Loucy (cell line): ENCODE measurements at regions not wholly inside any gene's neighbourhood (a gene's known extent, or its start where the extent isn't known, plus 50 kb on each side); places are given as distances from the start of the nearest gene placed in this dataset.

Source experiments
- H2AFZ ChIP-seq: fragments of 200-600 bp; sonication (generic); 2 replicates; pipeline ENCODE4 v1.6.0; 2016; ENCODE audit warnings: antibody characterized with exemption, mild to moderate bottlenecking, low read length, moderate library complexity
- H3F3A ChIP-seq: fragments of 200-600 bp; 2 replicates; pipeline ENCODE4 v1.6.0; 2016; ENCODE audit warnings: antibody characterized with exemption, low read depth, mild to moderate bottlenecking
- H3K27me3 ChIP-seq: fragments of 200-600 bp; sonication (generic); 2 replicates; pipeline ENCODE4 v1.6.1; 2014; ENCODE audit warnings: low read length, mild to moderate bottlenecking; ENCODE audit not compliant: insufficient read depth, poor library complexity, severe bottlenecking
- H3K36me3 ChIP-seq: fragments of 200-600 bp; sonication (generic); 2 replicates; pipeline ENCODE4 v1.6.1; 2016; ENCODE audit warnings: low read length; ENCODE audit not compliant: insufficient read depth
- H3K4me1 ChIP-seq: fragments of 200-600 bp; sonication (generic); 2 replicates; pipeline ENCODE4 v1.5.1; 2014; ENCODE audit warnings: low read length, mild to moderate bottlenecking; ENCODE audit not compliant: insufficient read depth, poor library complexity, severe bottlenecking
- H3K4me2 ChIP-seq: fragments of 200-600 bp; sonication (generic); 2 replicates; pipeline ENCODE4 v1.6.0; 2014; ENCODE audit warnings: antibody characterized with exemption, low read length, low read depth, mild to moderate bottlenecking; ENCODE audit not compliant: poor library complexity, severe bottlenecking
- H3K4me3 ChIP-seq: fragments of 200-600 bp; sonication (generic); 2 replicates; pipeline ENCODE4 v1.5.1; 2014; ENCODE audit warnings: low read length, mild to moderate bottlenecking, mixed read lengths; ENCODE audit not compliant: poor library complexity, severe bottlenecking
- H3K79me2 ChIP-seq: fragments of 200-600 bp; sonication (generic); 2 replicates; pipeline ENCODE4 v1.6.1; 2014; ENCODE audit warnings: low read length; ENCODE audit not compliant: insufficient read depth
- H3K9ac ChIP-seq: fragments of 200-600 bp; sonication (generic); 2 replicates; pipeline ENCODE4 v1.6.0; 2014; ENCODE audit warnings: mild to moderate bottlenecking, low read depth, low read length, moderate library complexity; ENCODE audit not compliant: poor library complexity, severe bottlenecking
- H3K9me2 ChIP-seq: fragments of 200-600 bp; sonication (generic); replicated peaks from 2 replicates; pipeline ENCODE4 v1.6.1; 2016; ENCODE audit warnings: low read depth, low read length, mixed read lengths
- H3K9me3 ChIP-seq: fragments of 200-600 bp; sonication (generic); 2 replicates; pipeline ENCODE4 v1.6.1; 2014; ENCODE audit warnings: mild to moderate bottlenecking, antibody characterized with exemption, low read length, low read depth; ENCODE audit not compliant: insufficient read depth
- H4K20me1 ChIP-seq: fragments of 200-600 bp; sonication (generic); 2 replicates; pipeline ENCODE4 v1.6.0; 2014; ENCODE audit warnings: antibody characterized with exemption, low read length, mild to moderate bottlenecking; ENCODE audit not compliant: insufficient read depth, poor library complexity, severe bottlenecking
- EZH2phosphoT487 ChIP-seq: fragments of 200-600 bp; IDR thresholded peaks from 2 replicates; pipeline ENCODE4 v1.6.1; 2018; ENCODE audit warnings: antibody characterized with exemption, mild to moderate bottlenecking, moderate library complexity, borderline replicate concordance
- TF ChIP-seq, protein P1 (sequence below): fragments of 200-600 bp; sonication (generic); conservative IDR thresholded peaks from 2 replicates; pipeline ENCODE4 v1.5.1; 2014; ENCODE audit warnings: mild to moderate bottlenecking, antibody characterized with exemption, low read length

DNA sequence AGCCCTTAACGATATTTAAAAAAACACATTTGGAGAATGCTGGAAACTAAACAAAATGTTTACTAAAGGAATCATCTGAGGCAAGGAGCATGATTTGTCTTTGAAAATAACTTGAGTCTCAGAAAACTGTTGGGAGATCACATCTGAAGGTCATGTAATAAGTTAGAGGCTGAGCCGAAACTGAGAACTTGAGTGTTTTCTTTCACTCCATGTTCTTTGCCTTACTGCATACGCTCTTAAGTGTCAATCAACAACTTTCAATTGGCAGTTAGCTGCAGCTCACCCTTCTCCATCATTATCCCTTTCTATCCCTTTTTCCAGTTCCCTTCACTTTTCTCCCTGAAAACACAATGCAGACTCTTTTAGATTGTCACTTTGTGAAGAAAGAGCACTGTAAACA, 216.2 kb downstream of the ADGRA3 start:
- H2AFZ ChIP-seq = no peak overlapping the region
- H3K9me2 ChIP-seq = no peaks in the 10 kb centered on the region
- H3K4me1 ChIP-seq = no peaks in the 10 kb centered on the region
- H3K36me3 ChIP-seq = no peaks in the 10 kb centered on the region
- H3K4me3 ChIP-seq = no peak overlapping the region
- no peak overlapping the region for H3K9ac ChIP-seq
- H3K9me3 ChIP-seq = no peaks in the 10 kb centered on the region
- H3F3A ChIP-seq = no peaks in the 10 kb centered on the region
- no peaks in the 10 kb centered on the region for H4K20me1 ChIP-seq
- no peak overlapping the region for H3K4me2 ChIP-seq
- H3K79me2 ChIP-seq = no peaks in the 10 kb centered on the region
- H3K27me3 ChIP-seq = no peaks in the 10 kb centered on the region
- TF ChIP-seq EZH2phosphoT487 = no peak

DNA sequence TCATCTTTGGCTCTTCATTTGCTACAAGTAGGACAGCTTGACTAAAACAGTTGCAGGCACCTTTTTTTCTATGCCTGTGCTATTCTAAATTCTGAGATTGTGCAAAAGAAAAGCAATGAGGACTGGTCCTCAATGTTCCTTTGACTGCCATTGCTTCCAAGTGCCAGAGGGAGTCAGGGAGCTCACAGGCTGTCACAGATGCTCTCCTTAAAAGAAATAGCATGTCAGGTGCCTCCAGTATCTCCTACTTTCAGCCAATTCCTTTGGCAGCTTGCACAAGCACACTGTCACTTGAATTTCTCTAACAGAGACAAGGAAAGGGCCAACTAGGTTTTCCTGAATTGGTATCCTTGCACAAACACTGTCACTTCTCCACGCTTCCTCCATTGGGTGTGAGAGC, 228.2 kb downstream of the ADGRA3 start:
- Histone ChIP-seq H3K4me2 (no peak overlapping the region), H3K9me2 (no peaks in the 10 kb centered on the region), H3K9me3 (no peaks in the 10 kb centered on the region), H3F3A (no peaks in the 10 kb centered on the region), H3K79me2 (no peaks in the 10 kb centered on the region), H3K36me3 (no peaks in the 10 kb centered on the region), H3K4me3 (no peak overlapping the region), H3K4me1 (no peaks in the 10 kb centered on the region), H2AFZ (no peak overlapping the region), H3K27me3 (no peaks in the 10 kb centered on the region), H4K20me1 (no peaks in the 10 kb centered on the region), H3K9ac (no peak overlapping the region)
- TF ChIP-seq, protein P1, sequence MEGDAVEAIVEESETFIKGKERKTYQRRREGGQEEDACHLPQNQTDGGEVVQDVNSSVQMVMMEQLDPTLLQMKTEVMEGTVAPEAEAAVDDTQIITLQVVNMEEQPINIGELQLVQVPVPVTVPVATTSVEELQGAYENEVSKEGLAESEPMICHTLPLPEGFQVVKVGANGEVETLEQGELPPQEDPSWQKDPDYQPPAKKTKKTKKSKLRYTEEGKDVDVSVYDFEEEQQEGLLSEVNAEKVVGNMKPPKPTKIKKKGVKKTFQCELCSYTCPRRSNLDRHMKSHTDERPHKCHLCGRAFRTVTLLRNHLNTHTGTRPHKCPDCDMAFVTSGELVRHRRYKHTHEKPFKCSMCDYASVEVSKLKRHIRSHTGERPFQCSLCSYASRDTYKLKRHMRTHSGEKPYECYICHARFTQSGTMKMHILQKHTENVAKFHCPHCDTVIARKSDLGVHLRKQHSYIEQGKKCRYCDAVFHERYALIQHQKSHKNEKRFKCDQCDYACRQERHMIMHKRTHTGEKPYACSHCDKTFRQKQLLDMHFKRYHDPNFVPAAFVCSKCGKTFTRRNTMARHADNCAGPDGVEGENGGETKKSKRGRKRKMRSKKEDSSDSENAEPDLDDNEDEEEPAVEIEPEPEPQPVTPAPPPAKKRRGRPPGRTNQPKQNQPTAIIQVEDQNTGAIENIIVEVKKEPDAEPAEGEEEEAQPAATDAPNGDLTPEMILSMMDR = no peak
- TF ChIP-seq EZH2phosphoT487 = no peak

DNA sequence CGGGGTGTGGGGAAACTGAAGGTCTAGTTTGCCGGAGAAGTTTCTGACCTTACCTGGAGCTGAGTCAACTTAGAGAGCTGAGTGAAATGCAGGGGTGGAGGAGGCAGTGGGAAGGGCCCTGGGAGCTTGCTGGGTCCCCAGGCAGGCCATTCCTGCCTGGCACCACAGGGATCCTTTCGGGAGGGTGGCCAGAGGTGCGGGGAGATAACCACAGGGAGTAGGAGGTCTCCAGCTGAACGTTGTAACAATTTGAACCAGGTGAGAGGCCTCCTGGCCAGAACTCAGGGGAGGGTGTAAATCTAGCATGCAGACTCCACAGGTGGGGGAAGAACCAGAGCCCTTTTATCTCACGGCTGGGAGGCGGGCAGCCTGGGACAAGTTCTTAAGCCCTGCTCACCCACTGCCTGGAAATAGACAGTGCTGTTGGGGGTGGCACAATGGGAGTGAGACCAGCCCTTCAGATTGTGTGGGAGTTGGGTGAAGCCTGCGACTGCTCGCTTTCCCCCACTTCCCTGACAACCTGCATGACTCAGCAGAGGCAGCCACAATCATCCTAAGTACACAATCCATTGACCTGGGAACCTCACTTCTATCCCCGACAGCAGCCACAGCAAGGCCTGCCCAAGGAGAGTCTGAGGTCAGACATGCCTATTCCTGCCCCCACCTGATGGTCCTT, 247.4 kb downstream of the ADGRA3 start:
- Histone ChIP-seq H2AFZ (no peak overlapping the region), H3K9me3 (no peaks in the 10 kb centered on the region), H3K36me3 (no peaks in the 10 kb centered on the region), H3K4me3 (no peak overlapping the region), H3F3A (no peaks in the 10 kb centered on the region), H4K20me1 (no peaks in the 10 kb centered on the region), H3K4me2 (no peak overlapping the region), H3K4me1 (no peaks in the 10 kb centered on the region), H3K9ac (no peak overlapping the region), H3K79me2 (no peaks in the 10 kb centered on the region), H3K9me2 (no peaks in the 10 kb centered on the region), H3K27me3 (no peaks in the 10 kb centered on the region)
- TF ChIP-seq, protein P1 = no peak
- TF ChIP-seq EZH2phosphoT487 = no peak

DNA sequence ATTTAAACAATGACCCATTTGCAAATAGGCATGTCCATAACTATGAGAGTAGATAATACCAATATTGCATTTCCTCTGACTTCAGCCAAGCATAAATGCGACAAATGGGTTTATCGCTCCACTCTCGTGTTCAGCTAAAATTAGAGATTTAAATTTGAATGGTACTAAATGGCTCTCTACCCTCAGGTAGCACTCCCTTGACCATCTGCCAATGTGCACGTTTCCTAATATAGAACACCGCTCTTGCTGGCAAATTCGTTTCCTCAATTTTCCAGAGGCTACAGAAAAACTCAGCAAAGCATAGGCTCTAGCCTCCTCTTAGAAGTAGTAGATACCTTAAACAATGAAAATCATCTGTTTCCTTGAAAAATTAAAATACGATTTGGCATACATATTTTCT, 251.6 kb downstream of the ADGRA3 start:
- Histone ChIP-seq H3K27me3 (no peaks in the 10 kb centered on the region), H3F3A (no peaks in the 10 kb centered on the region), H3K79me2 (no peaks in the 10 kb centered on the region), H2AFZ (no peak overlapping the region), H3K9me3 (no peaks in the 10 kb centered on the region), H3K9ac (no peak overlapping the region), H3K4me2 (no peak overlapping the region), H3K36me3 (no peaks in the 10 kb centered on the region), H3K4me3 (no peak overlapping the region), H3K4me1 (no peaks in the 10 kb centered on the region), H3K9me2 (no peaks in the 10 kb centered on the region), H4K20me1 (no peaks in the 10 kb centered on the region)
- no peak for TF ChIP-seq EZH2phosphoT487
- TF ChIP-seq, protein P1 = no peak
